H1 (cell line): ENCODE measurements at regions not wholly inside any gene's neighbourhood (a gene's known extent, or its start where the extent isn't known, plus 50 kb on each side); places are given as distances from the start of the nearest gene placed in this dataset.

Source experiments
- CTCF ChIA-PET: fragments of 300-600 bp; sonication (Branson Sonifier 250); formaldehyde crosslinking; loops from one replicate; lab custom pipeline; 2021; ENCODE audit not compliant: partially characterized antibody; lab: Charles Lee
- POLR2A ChIA-PET: fragments of 300-600 bp; sonication (Branson Sonifier 250); formaldehyde crosslinking; loops from one replicate; lab custom pipeline; 2021; ENCODE audit warnings: inconsistent platforms; ENCODE audit not compliant: partially characterized antibody; lab: Charles Lee
- DNase-seq, 2 experiments: peaks; one replicate each; pipeline versions ENCODE4 v3.0.0 to v3.0.0-alpha.2; 2010 to 2022; ENCODE audit warnings: low spot score in 2 of 2, low read depth in 1 of 2, mixed read lengths in 1 of 2
- FAIRE-seq: peaks from 2 replicates; lab custom pipeline; 2011; peaks lifted over from hg19 to GRCh38; lab: Jason Lieb, UNC
- H2AFZ ChIP-seq: 2 replicates; pipeline ENCODE4 v1.8.1; 2012; ENCODE audit warnings: low read length, inconsistent platforms
- H2AK5ac ChIP-seq: 2 replicates; pipeline ENCODE4 v1.6.1; 2013; ENCODE audit warnings: low read depth, low read length
- H2BK120ac ChIP-seq: replicated peaks from 2 replicates; pipeline ENCODE3; 2013; ENCODE audit warnings: low read depth, low read length, inconsistent platforms
- H2BK12ac ChIP-seq: 2 replicates; pipeline ENCODE4 v1.6.1; 2013; ENCODE audit warnings: low read depth, low read length
- H2BK15ac ChIP-seq: 2 replicates; pipeline ENCODE4 v1.6.1; 2013; ENCODE audit warnings: low read length
- H2BK20ac ChIP-seq: 2 replicates; pipeline ENCODE4 v1.6.1; 2013; ENCODE audit warnings: low read length
- H2BK5ac ChIP-seq: 2 replicates; pipeline ENCODE4 v1.6.1; 2013; ENCODE audit warnings: low read depth, low read length
- H3K14ac ChIP-seq: 2 replicates; pipeline ENCODE4 v1.6.1; 2013; ENCODE audit warnings: inconsistent platforms; ENCODE audit not compliant: insufficient read length
- H3K18ac ChIP-seq: 2 replicates; pipeline ENCODE4 v1.6.1; 2013; ENCODE audit warnings: low read length; ENCODE audit errors: extremely low read depth
- H3K23ac ChIP-seq: 2 replicates; pipeline ENCODE4 v1.6.1; 2013; ENCODE audit warnings: inconsistent platforms; ENCODE audit not compliant: insufficient read length
- H3K23me2 ChIP-seq: 2 replicates; pipeline ENCODE4 v1.6.1; 2013; ENCODE audit warnings: low read depth, low read length
- H3K27ac ChIP-seq: 2 replicates; pipeline ENCODE4 v1.6.1; 2011; ENCODE audit warnings: low read depth, low read length, inconsistent platforms
- H3K27me3 ChIP-seq, 4 experiments: replicated peaks in 1 of 4; 1 replicate in 1 of 4; 2 replicates in 3 of 4; pipeline versions ENCODE4 v1.6.1 to v1.8.1; 2011 to 2013; ENCODE audit warnings: low read length in 3 of 4, mild to moderate bottlenecking in 3 of 4, inconsistent platforms in 2 of 4, mixed read lengths in 2 of 4, moderate library complexity in 1 of 4; ENCODE audit not compliant: control insufficient read depth in 3 of 4, insufficient read depth in 3 of 4; ENCODE audit errors: extremely low read depth in 1 of 4
- H3K36me3 ChIP-seq, 4 experiments: 2 replicates each; pipeline versions ENCODE4 v1.6.1 to v1.8.1; 2011 to 2013; ENCODE audit warnings: mild to moderate bottlenecking in 4 of 4, low read length in 3 of 4, moderate library complexity in 2 of 4, control low read depth in 1 of 4, inconsistent platforms in 1 of 4; ENCODE audit not compliant: insufficient read depth in 4 of 4, control insufficient read depth in 2 of 4
- H3K4ac ChIP-seq: replicated peaks from 2 replicates; pipeline ENCODE3; 2013; ENCODE audit warnings: low read length, low read depth, mixed read lengths, inconsistent platforms; ENCODE audit not compliant: insufficient read length
- H3K4me1 ChIP-seq, 4 experiments: replicated peaks in 1 of 4; 1 replicate in 1 of 4; 2 replicates in 3 of 4; pipeline versions ENCODE4 v1.6.1 to v1.8.1; 2011 to 2013; ENCODE audit warnings: low read length in 3 of 4, inconsistent platforms in 2 of 4, mixed read lengths in 1 of 4; ENCODE audit not compliant: insufficient read depth in 4 of 4, control insufficient read depth in 3 of 4
- H3K4me2 ChIP-seq, 2 experiments: 2 replicates each; pipeline versions ENCODE4 v1.6.1 to v1.8.1; 2011 to 2013; ENCODE audit warnings: low read depth in 2 of 2, low read length in 2 of 2, control low read depth in 1 of 2, inconsistent platforms in 1 of 2, mild to moderate bottlenecking in 1 of 2; ENCODE audit not compliant: insufficient read depth in 1 of 2
- H3K4me3 ChIP-seq, 4 experiments: fragments of 200-600, 300-600 bp in 1 of 4; sonication (generic), shearing (Covaris generic), sonication (Bioruptor Twin) in 1 of 4; 2 replicates each; pipeline versions ENCODE4 v1.5.1 to v1.8.1; 2011 to 2016; ENCODE audit warnings: low read length in 4 of 4, low read depth in 3 of 4, control low read depth in 2 of 4, inconsistent platforms in 2 of 4, mild to moderate bottlenecking in 2 of 4, mixed read lengths in 1 of 4, moderate library complexity in 1 of 4; ENCODE audit not compliant: insufficient read depth in 2 of 4; ENCODE audit errors: extremely low read depth in 1 of 4
- H3K56ac ChIP-seq: replicated peaks from 2 replicates; pipeline ENCODE3; 2013; ENCODE audit warnings: low read depth, mild to moderate bottlenecking, mixed read lengths, low read length, inconsistent platforms; ENCODE audit not compliant: insufficient read length
- H3K79me1 ChIP-seq: 2 replicates; pipeline ENCODE4 v1.6.1; 2013; ENCODE audit warnings: low read depth, low read length, control low read depth
- H3K79me2 ChIP-seq, 2 experiments: 2 replicates each; pipeline versions ENCODE4 v1.6.1 to v1.8.1; 2012 to 2013; ENCODE audit warnings: low read length in 2 of 2, mild to moderate bottlenecking in 2 of 2, inconsistent platforms in 1 of 2; ENCODE audit not compliant: insufficient read depth in 2 of 2, control insufficient read depth in 1 of 2
- H3K9ac ChIP-seq, 4 experiments: replicated peaks in 1 of 4; 1 replicate in 1 of 4; 2 replicates in 3 of 4; pipeline versions ENCODE4 v1.6.1 to v1.8.1; 2011 to 2013; ENCODE audit warnings: low read depth in 3 of 4, low read length in 3 of 4, control low read depth in 2 of 4, mild to moderate bottlenecking in 2 of 4, moderate library complexity in 2 of 4, inconsistent platforms in 1 of 4; ENCODE audit errors: extremely low read depth in 1 of 4
- H3K9me3 ChIP-seq, 2 experiments: 2 replicates each; pipeline versions ENCODE4 v1.6.1 to v1.8.1; 2012 to 2013; ENCODE audit warnings: mild to moderate bottlenecking in 2 of 2, moderate library complexity in 2 of 2, control low read depth in 1 of 2, inconsistent platforms in 1 of 2, low read depth in 1 of 2, low read length in 1 of 2, mixed read lengths in 1 of 2; ENCODE audit not compliant: insufficient read depth in 2 of 2
- H4K20me1 ChIP-seq, 2 experiments: replicated peaks in 1 of 2; 2 replicates each; pipeline versions ENCODE3 to v1.8.1; 2011 to 2013; ENCODE audit warnings: inconsistent platforms in 2 of 2, low read length in 2 of 2, mild to moderate bottlenecking in 1 of 2; ENCODE audit not compliant: insufficient read depth in 2 of 2, control insufficient read depth in 1 of 2
- H4K5ac ChIP-seq: 2 replicates; pipeline ENCODE4 v1.6.1; 2013; ENCODE audit warnings: low read length, low read depth, mixed read lengths, inconsistent platforms; ENCODE audit not compliant: insufficient read length
- H4K8ac ChIP-seq: 2 replicates; pipeline ENCODE4 v1.8.0; 2013; ENCODE audit warnings: mild to moderate bottlenecking, moderate library complexity, low read length, inconsistent platforms; ENCODE audit not compliant: insufficient read depth; ENCODE audit errors: extremely low read depth
- H4K91ac ChIP-seq: replicated peaks from 2 replicates; pipeline ENCODE3; 2013; ENCODE audit warnings: low read length, mixed read lengths, inconsistent platforms; ENCODE audit not compliant: insufficient read length
- ASH2L ChIP-seq: fragments of 200-600, 300-600 bp; sonication (generic); IDR thresholded peaks from one replicate; pipeline ENCODE4 v1.7.1; 2017; ENCODE audit warnings: low read length
- ATF2 ChIP-seq: IDR thresholded peaks from 2 replicates; pipeline ENCODE4 v1.6.1; 2012; ENCODE audit warnings: low read length, inconsistent platforms
- CTBP2 ChIP-seq: IDR thresholded peaks from 2 replicates; pipeline ENCODE4 v1.7.0; 2011; ENCODE audit warnings: borderline replicate concordance, mild to moderate bottlenecking, moderate library complexity, mixed read lengths, low read length; ENCODE audit not compliant: insufficient read depth, insufficient read length
- E2F6 ChIP-seq: IDR thresholded peaks from 2 replicates; pipeline ENCODE4 v1.6.1; 2012; ENCODE audit warnings: inconsistent platforms
- EZH2 ChIP-seq: fragments of 200-600 bp; sonication (generic); IDR thresholded peaks from 2 replicates; pipeline ENCODE4 v1.7.1; 2012; ENCODE audit warnings: low read depth, mild to moderate bottlenecking, moderate library complexity, low read length, inconsistent platforms; ENCODE audit not compliant: severe bottlenecking
- KDM1A ChIP-seq: fragments of 200-600, 300-600 bp; sonication (generic); IDR thresholded peaks from 2 replicates; pipeline ENCODE4 v1.7.1; 2016; ENCODE audit warnings: mild to moderate bottlenecking, low read length, borderline replicate concordance
- RAD21 ChIP-seq, 2 experiments: IDR thresholded peaks in 1 of 2; conservative IDR thresholded peaks in 1 of 2; 2 replicates each; pipeline ENCODE4 v1.6.1; 2011; ENCODE audit warnings: low read depth in 2 of 2, low read length in 2 of 2, improper control_type of control experiment in 1 of 2, inconsistent platforms in 1 of 2, mild to moderate bottlenecking in 1 of 2, moderate library complexity in 1 of 2
- SAP30 ChIP-seq: fragments of 300-600 bp; sonication (generic); IDR thresholded peaks from 2 replicates; pipeline ENCODE4 v1.7.1; 2012; ENCODE audit warnings: low read length, moderate library complexity, mild to moderate bottlenecking, inconsistent platforms; ENCODE audit not compliant: insufficient read depth, insufficient replicate concordance
- USF2 ChIP-seq: IDR thresholded peaks from 2 replicates; pipeline ENCODE4 v1.6.1; 2011; ENCODE audit warnings: low read length, improper control_type of control experiment
- WGBS, 2 experiments: shearing (Covaris generic) in 1 of 2; methylation state at CpG; one replicate each; pipeline versions ENCODE4 v1.1.6 to v1.1.7; 2013 to 2015; ENCODE audit warnings: low lambda C conversion rate in 2 of 2, mixed read lengths in 2 of 2, inconsistent platforms in 1 of 2, low coverage in 1 of 2, missing lambda C conversion rate in 1 of 2; ENCODE audit not compliant: insufficient replicate concordance in 2 of 2, insufficient coverage in 1 of 2, insufficient read length in 1 of 2; ENCODE audit errors: extremely low coverage in 1 of 2, missing lambda C conversion rate in 1 of 2; 5-methylcytosine and 5-hydroxymethylcytosine counted together

- H3K9ac ChIP-seq: no peak overlapping the region
- CTCF ChIA-PET: interaction anchor here (0.6 to 2.3 kb wide), 7 partner anchors 8 to 127 kb away, joined by 3 to 6 read pairs (median 3); no protein-coding TSS in a partner anchor
- TF ChIP-seq ATF2: no peak
- TF ChIP-seq CTBP2: no peak
- TF ChIP-seq ASH2L: no peak
- no peak for TF ChIP-seq KDM1A
- no peak for TF ChIP-seq RAD21 (IDR thresholded peaks at IDR 0.05 in 1 of 2, conservative IDR thresholded peaks at IDR 0.05 in 1 of 2; ENCODE audit: low read depth in 2 of 2, low read length in 2 of 2)
- TF ChIP-seq E2F6: no peak
- TF ChIP-seq USF2: no peak
- no peak for TF ChIP-seq SAP30
- TF ChIP-seq EZH2: no peak
Observed at GRCh38 chr15:62883938-62884479, 158.5 kb upstream of the TPM1 start.

More at GRCh38 chr15:62883938-62884479, 158.5 kb upstream of the TPM1 start:
- WGBS, 2 experiments: 81% methylated on average over 7 of the region's 7 CpGs; no CpG with 5 or more reads in 1 of the 2 experiments
- Histone ChIP-seq H3K23me2 (no peaks in the 10 kb centered on the region), H2AK5ac (no peak overlapping the region), H2BK12ac (no peak overlapping the region), H3K27me3 (no peaks in the 10 kb centered on the region), H3K27ac (no peak overlapping the region), H3K23ac (no peak overlapping the region), H2BK5ac (no peak overlapping the region), H3K56ac (no peak overlapping the region), H3K36me3 (no peaks in the 10 kb centered on the region), H4K8ac (no peak overlapping the region), H2AFZ (no peak overlapping the region), H4K20me1 (no peaks in the 10 kb centered on the region), H3K9me3 (no peaks in the 10 kb centered on the region), H3K4ac (no peak overlapping the region), H2BK120ac (no peak overlapping the region), H3K18ac (no peak overlapping the region), H3K79me1 (no peaks in the 10 kb centered on the region), H2BK20ac (no peak overlapping the region), H3K4me3 (no peak overlapping the region), H3K4me1 (peaks cover 2 to 31% (median 8%) of the 10 kb centered on the region in 4 experiments), H3K4me2 (no peak overlapping the region), H3K14ac (no peak overlapping the region), H3K79me2 (no peaks in the 10 kb centered on the region), H4K5ac (no peak overlapping the region), H2BK15ac (no peak overlapping the region), H4K91ac (no peak overlapping the region)
- FAIRE-seq: no peak
- POLR2A ChIA-PET: interaction anchor here (1.1 to 2.5 kb wide), 3 partner anchors 9 to 163 kb away, joined by 3 to 6 read pairs (median 4); no protein-coding TSS in a partner anchor
- no peak for DNase-seq
